Sigmoid colon (tissue), 3 donors: ENCODE measurements at regions not wholly inside any gene's neighbourhood (a gene's known extent, or its start where the extent isn't known, plus 50 kb on each side); places are given as distances from the start of the nearest gene placed in this dataset.

Source experiments
- CTCF ChIP-seq, 4 experiments: fragments of 450-650 bp in 3 of 4; fragments of 200-600 bp in 1 of 4; IDR thresholded peaks; one replicate each; pipeline ENCODE4 v1.5.1; 2016 to 2019; ENCODE audit warnings: antibody characterized with exemption in 4 of 4, mild to moderate bottlenecking in 3 of 4, moderate library complexity in 2 of 4
- POLR2A ChIP-seq, 2 donors: fragments of 450-650 bp; IDR thresholded peaks; one replicate each; pipeline ENCODE4 v1.6.1; 2016; ENCODE audit warnings: antibody characterized with exemption in 2 of 2, mild to moderate bottlenecking in 2 of 2, moderate library complexity in 2 of 2

GRCh38 chr1:232428786-232429530, 201.0 kb downstream of the SIPA1L2 start:
- TF ChIP-seq CTCF (IDR thresholded peaks at IDR 0.05) (no peak), POLR2A (IDR thresholded peaks at IDR 0.05) (no peak)
